Esophagus muscularis mucosa (tissue), 4 donors: ENCODE measurements at regions not wholly inside any gene's neighbourhood (a gene's known extent, or its start where the extent isn't known, plus 50 kb on each side); places are given as distances from the start of the nearest gene placed in this dataset.

ENCODE experiments used
- DNase-seq: peaks from one replicate; pipeline ENCODE4 v3.0.0-alpha.2; 2017; ENCODE audit errors: extremely low spot score
- H3K27ac ChIP-seq, 4 donors: fragments of 200-600 bp; sonication (generic); replicated peaks in 1 of 4; 1 replicate in 3 of 4; 2 replicates in 1 of 4; pipeline ENCODE4 v1.5.1; 2016 to 2019; ENCODE audit warnings: mild to moderate bottlenecking in 1 of 4
- H3K27me3 ChIP-seq, 4 donors: fragments of 200-600 bp; sonication (generic); one replicate each; pipeline versions ENCODE4 v1.5.1 to v1.6.0; 2016 to 2019
- H3K36me3 ChIP-seq, 4 donors: fragments of 200-600 bp; sonication (generic); one replicate each; pipeline ENCODE4 v1.5.1; 2016 to 2019
- H3K4me1 ChIP-seq, 4 donors: fragments of 200-600 bp; sonication (generic); one replicate each; pipeline ENCODE4 v1.5.1; 2016 to 2019
- H3K4me3 ChIP-seq, 4 donors: fragments of 200-600 bp; sonication (generic); 1 replicate in 2 of 4; 2 replicates in 2 of 4; pipeline ENCODE4 v1.5.1; 2016 to 2019; ENCODE audit warnings: mild to moderate bottlenecking in 4 of 4, moderate library complexity in 1 of 4
- H3K9me3 ChIP-seq, 4 donors: fragments of 200-600 bp; sonication (generic); 1 replicate in 3 of 4; 2 replicates in 1 of 4; pipeline ENCODE4 v1.5.1; 2016 to 2019
- CTCF ChIP-seq, 3 experiments: fragments of 200-600 bp in 2 of 3; fragments of 450-650 bp in 1 of 3; sonication (generic) in 2 of 3; IDR thresholded peaks; one replicate each; pipeline ENCODE4 v1.5.1; 2017 to 2019; ENCODE audit warnings: antibody characterized with exemption in 3 of 3, mild to moderate bottlenecking in 2 of 3, moderate library complexity in 1 of 3
- EP300 ChIP-seq: sonication (generic); formaldehyde crosslinking; IDR thresholded peaks from one replicate; pipeline ENCODE4 v1.6.1; 2017; ENCODE audit warnings: antibody characterized with exemption
- POLR2A ChIP-seq: fragments of 450-650 bp; IDR thresholded peaks from one replicate; pipeline ENCODE4 v1.6.1; 2017; ENCODE audit warnings: antibody characterized with exemption, moderate library complexity, mild to moderate bottlenecking, low read depth
- POLR2AphosphoS5 ChIP-seq, 2 donors: sonication (generic); formaldehyde crosslinking; IDR thresholded peaks; one replicate each; pipeline ENCODE4 v1.6.1; 2017; ENCODE audit warnings: antibody characterized with exemption in 2 of 2
- WGBS: methylation state at CpG from one replicate; pipeline ENCODE4 v1.1.5; 2018; 5-methylcytosine and 5-hydroxymethylcytosine counted together
- intact Hi-C: fragments of 100-400 bp; cut with DNase I; formaldehyde crosslinking; loops from one replicate; pipeline ENCODE4 v1.15.1; 2023

- no peak overlapping the region for H3K27ac ChIP-seq
- no peaks in the 10 kb centered on the region for H3K36me3 ChIP-seq
- WGBS: 84% methylated on average over 8 of the region's 8 CpGs
- no peaks in the 10 kb centered on the region for H3K27me3 ChIP-seq
- H3K9me3 ChIP-seq: no peaks in the 10 kb centered on the region
- intact Hi-C loops: loop anchor here (5.0 kb wide), 1 partner anchor 535 kb away; no protein-coding TSS in a partner anchor
- no peak for DNase-seq
- TF ChIP-seq CTCF (IDR thresholded peaks at IDR 0.05): no peak
- no peak for TF ChIP-seq EP300
- TF ChIP-seq POLR2A: no peak
- TF ChIP-seq POLR2AphosphoS5 (IDR thresholded peaks at IDR 0.05): no peak
- H3K4me3 ChIP-seq: no peak overlapping the region
- peaks cover 0 to 7% (median 0%) of the 10 kb centered on the region in 4 donors for H3K4me1 ChIP-seq
These were observed 79.7 kb upstream of the DOCK10 start for GRCh38 chr2:225122007-225122406.

GRCh38 chr2:225120186-225120585 lies 77.9 kb upstream of the DOCK10 start:
- Histone ChIP-seq H3K27me3 (no peaks in the 10 kb centered on the region), H3K4me1 (peaks cover 0 to 7% (median 0%) of the 10 kb centered on the region in 4 donors), H3K27ac (no peak overlapping the region), H3K4me3 (no peak overlapping the region), H3K36me3 (no peaks in the 10 kb centered on the region), H3K9me3 (no peaks in the 10 kb centered on the region)
- intact Hi-C loops: loop anchor here (5.0 kb wide), 1 partner anchor 537 kb away; no protein-coding TSS in a partner anchor
- DNase-seq: no peak
- TF ChIP-seq POLR2A (no peak), CTCF (IDR thresholded peaks at IDR 0.05) (no peak), EP300 (no peak), POLR2AphosphoS5 (IDR thresholded peaks at IDR 0.05) (no peak)
- WGBS: 44% methylated on average over 1 of the region's 1 CpG

- H3K27me3 ChIP-seq: no peaks in the 10 kb centered on the region
- H3K4me3 ChIP-seq: no peak overlapping the region
- H3K27ac ChIP-seq: no peak overlapping the region
- 72% methylated on average over 2 of the region's 2 CpGs for WGBS
- DNase-seq: no peak
- no peak for TF ChIP-seq EP300
- TF ChIP-seq CTCF (IDR thresholded peaks at IDR 0.05): no peak
- TF ChIP-seq POLR2AphosphoS5 (IDR thresholded peaks at IDR 0.05): no peak
- no peak for TF ChIP-seq POLR2A
- H3K4me1 ChIP-seq: no peaks in the 10 kb centered on the region
- no peaks in the 10 kb centered on the region for H3K9me3 ChIP-seq
- intact Hi-C loops: no loop called here
- no peaks in the 10 kb centered on the region for H3K36me3 ChIP-seq
These were observed 74.9 kb upstream of the DOCK10 start for GRCh38 chr2:225117051-225117716.

GRCh38 chr2:225114786-225115323 lies 72.6 kb upstream of the DOCK10 start:
- no peak for TF ChIP-seq POLR2AphosphoS5 (IDR thresholded peaks at IDR 0.05)
- no peak for TF ChIP-seq EP300
- TF ChIP-seq POLR2A: no peak
- no peak for TF ChIP-seq CTCF (IDR thresholded peaks at IDR 0.05)
- WGBS: 90% methylated on average over 2 of the region's 2 CpGs
- no peak overlapping the region for H3K27ac ChIP-seq
- DNase-seq: no peak
- intact Hi-C loops: no loop called here
- no peak overlapping the region for H3K4me3 ChIP-seq
- H3K36me3 ChIP-seq: no peaks in the 10 kb centered on the region
- H3K9me3 ChIP-seq: no peaks in the 10 kb centered on the region
- H3K4me1 ChIP-seq: no peaks in the 10 kb centered on the region
- no peaks in the 10 kb centered on the region for H3K27me3 ChIP-seq
